ENCODE measurements at regions not wholly inside any gene's neighbourhood (a gene's known extent, or its start where the extent isn't known, plus 50 kb on each side); places are given as distances from the start of the nearest gene placed in this dataset.

DNA sequence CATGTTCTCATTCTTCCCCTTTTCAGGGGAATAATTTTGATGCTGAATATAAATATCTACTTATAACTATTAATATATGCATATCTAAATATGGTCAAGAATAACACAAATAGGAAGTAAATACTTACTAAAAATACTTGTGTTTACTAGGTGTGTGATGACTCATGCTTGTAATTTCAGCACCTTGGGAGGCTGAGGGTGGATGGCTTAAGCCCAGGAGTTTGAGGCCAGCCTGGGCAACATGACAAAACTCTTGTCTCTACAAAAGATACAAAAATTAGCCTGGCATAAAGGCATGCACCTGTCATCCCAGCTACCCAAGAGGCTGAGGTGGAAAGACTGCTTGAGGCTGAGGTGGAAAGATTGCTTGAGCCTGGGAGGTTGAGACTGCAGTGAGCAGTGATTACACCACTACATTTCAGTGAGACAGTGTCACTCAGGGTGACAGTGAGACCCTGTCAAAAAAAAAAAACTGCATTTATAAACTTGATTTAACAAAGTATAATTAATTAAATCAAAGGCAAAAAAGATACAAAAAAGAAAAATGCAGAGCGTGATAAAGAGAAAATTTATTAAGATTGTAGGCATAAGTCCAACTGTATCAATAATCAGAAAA, 703.1 kb upstream of the VRK2 start:
- DNase-seq, result no peak
- ATAC-seq, result no peak
- H3K4me1 Mint-ChIP-seq (ENCODE audit: low read depth), result no peaks in the 10 kb centered on the region
- peaks cover 47% of the 10 kb centered on the region for H3K9me3 Mint-ChIP-seq
- H3K27me3 Mint-ChIP-seq (ENCODE audit: low read depth), result no peaks in the 10 kb centered on the region
- H3K36me3 Mint-ChIP-seq (ENCODE audit: insufficient read depth), result peaks cover 2% of the 10 kb centered on the region
- H3K4me3 Mint-ChIP-seq, result no peak overlapping the region

- no peaks in the 10 kb centered on the region for H3K36me3 Mint-ChIP-seq (ENCODE audit: insufficient read depth)
- ATAC-seq (no peak), DNase-seq (no peak)
- H3K4me3 Mint-ChIP-seq, result no peak overlapping the region
- H3K9me3 Mint-ChIP-seq, result peaks cover 28% of the 10 kb centered on the region
- H3K4me1 Mint-ChIP-seq (ENCODE audit: low read depth), result no peaks in the 10 kb centered on the region
- no peaks in the 10 kb centered on the region for H3K27me3 Mint-ChIP-seq (ENCODE audit: low read depth)
Measured at GRCh38 chr2:57368190-57368589, 678.4 kb upstream of the VRK2 start.

GRCh38 chr2:57370882-57371585, 675.6 kb upstream of the VRK2 start:
- H3K27me3 Mint-ChIP-seq (ENCODE audit: low read depth), result no peaks in the 10 kb centered on the region

GRCh38 chr2:57372237-57372984, 674.2 kb upstream of the VRK2 start:
- DNase-seq (no peak), ATAC-seq (no peak)
- no peaks in the 10 kb centered on the region for H3K36me3 Mint-ChIP-seq (ENCODE audit: insufficient read depth)
- no peaks in the 10 kb centered on the region for H3K27me3 Mint-ChIP-seq (ENCODE audit: low read depth)
- H3K4me1 Mint-ChIP-seq (ENCODE audit: low read depth), result no peaks in the 10 kb centered on the region
- H3K9me3 Mint-ChIP-seq, result peaks cover 30% of the 10 kb centered on the region
- H3K4me3 Mint-ChIP-seq, result no peak overlapping the region

More at GRCh38 chr2:57370882-57371585, 675.6 kb upstream of the VRK2 start:
- ATAC-seq, result no peak
- Mint-ChIP-seq H3K36me3 (ENCODE audit: insufficient read depth) (no peaks in the 10 kb centered on the region), H3K4me3 (no peak overlapping the region), H3K4me1 (ENCODE audit: low read depth) (no peaks in the 10 kb centered on the region), H3K9me3 (peaks cover 27% of the 10 kb centered on the region)
- no peak for DNase-seq

GRCh38 chr2:57373530-57373929, 673.1 kb upstream of the VRK2 start:
- H3K9me3 Mint-ChIP-seq, result peaks cover 26% of the 10 kb centered on the region
- ATAC-seq (no peak), DNase-seq (no peak)
- H3K4me1 Mint-ChIP-seq (ENCODE audit: low read depth), result no peaks in the 10 kb centered on the region
- no peaks in the 10 kb centered on the region for H3K36me3 Mint-ChIP-seq (ENCODE audit: insufficient read depth)
- no peak overlapping the region for H3K4me3 Mint-ChIP-seq
- H3K27me3 Mint-ChIP-seq (ENCODE audit: low read depth), result no peaks in the 10 kb centered on the region

DNA sequence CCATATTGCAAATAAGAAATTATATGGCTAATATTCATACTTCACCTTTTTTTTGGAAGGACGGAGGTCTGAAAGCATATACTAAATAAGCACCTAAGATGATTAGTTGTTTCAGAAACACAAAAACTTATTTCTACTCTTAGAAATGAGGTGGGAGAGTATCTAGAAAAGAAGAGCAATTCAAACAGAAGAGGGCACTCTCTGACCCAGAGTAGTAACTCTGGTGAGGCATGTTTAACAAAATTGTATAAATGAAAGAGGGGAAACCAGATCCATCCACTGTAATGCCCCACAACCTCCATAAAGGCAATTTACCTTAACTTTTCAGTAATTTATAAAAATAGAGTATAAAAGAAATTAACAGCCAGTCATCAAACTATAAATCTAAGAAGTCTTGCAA, 669.6 kb upstream of the VRK2 start:
- ATAC-seq (no peak), DNase-seq (no peak)
- Mint-ChIP-seq H3K36me3 (ENCODE audit: insufficient read depth) (no peaks in the 10 kb centered on the region), H3K4me3 (no peak overlapping the region), H3K9me3 (peaks cover 13% of the 10 kb centered on the region), H3K27me3 (ENCODE audit: low read depth) (no peaks in the 10 kb centered on the region), H3K4me1 (ENCODE audit: low read depth) (no peaks in the 10 kb centered on the region)

GRCh38 chr2:57386305-57386704, 660.3 kb upstream of the VRK2 start:
- DNase-seq (no peak), ATAC-seq (no peak)
- H3K4me1 Mint-ChIP-seq (ENCODE audit: low read depth), result no peaks in the 10 kb centered on the region
- H3K27me3 Mint-ChIP-seq (ENCODE audit: low read depth), result no peaks in the 10 kb centered on the region
- H3K9me3 Mint-ChIP-seq, result peaks cover 45% of the 10 kb centered on the region
- no peak overlapping the region for H3K4me3 Mint-ChIP-seq
- H3K36me3 Mint-ChIP-seq (ENCODE audit: insufficient read depth), result no peaks in the 10 kb centered on the region

GRCh38 chr2:57396355-57397098, 650.1 kb upstream of the VRK2 start:
- Mint-ChIP-seq H3K36me3 (ENCODE audit: insufficient read depth) (no peaks in the 10 kb centered on the region), H3K4me3 (no peak overlapping the region), H3K27me3 (ENCODE audit: low read depth) (no peaks in the 10 kb centered on the region), H3K4me1 (ENCODE audit: low read depth) (no peaks in the 10 kb centered on the region), H3K9me3 (peaks cover 26% of the 10 kb centered on the region)
- ATAC-seq (no peak), DNase-seq (no peak)

- Mint-ChIP-seq H3K36me3 (ENCODE audit: insufficient read depth) (no peaks in the 10 kb centered on the region), H3K4me3 (no peak overlapping the region), H3K27me3 (ENCODE audit: low read depth) (no peaks in the 10 kb centered on the region), H3K9me3 (peaks cover 22% of the 10 kb centered on the region), H3K4me1 (ENCODE audit: low read depth) (no peaks in the 10 kb centered on the region)
- ATAC-seq (no peak), DNase-seq (no peak)
Measured at GRCh38 chr2:57397550-57398360, 648.9 kb upstream of the VRK2 start.

GRCh38 chr2:57399057-57399456, 647.5 kb upstream of the VRK2 start:
- ATAC-seq (no peak), DNase-seq (no peak)
- Mint-ChIP-seq H3K4me3 (no peak overlapping the region), H3K27me3 (ENCODE audit: low read depth) (no peaks in the 10 kb centered on the region), H3K36me3 (ENCODE audit: insufficient read depth) (no peaks in the 10 kb centered on the region), H3K9me3 (peaks cover 21% of the 10 kb centered on the region), H3K4me1 (ENCODE audit: low read depth) (no peaks in the 10 kb centered on the region)

GRCh38 chr2:57402096-57402495, 644.5 kb upstream of the VRK2 start:
- Mint-ChIP-seq H3K9me3 (peaks cover 11% of the 10 kb centered on the region), H3K4me3 (no peak overlapping the region), H3K36me3 (ENCODE audit: insufficient read depth) (no peaks in the 10 kb centered on the region), H3K4me1 (ENCODE audit: low read depth) (no peaks in the 10 kb centered on the region), H3K27me3 (ENCODE audit: low read depth) (no peaks in the 10 kb centered on the region)
- ATAC-seq, result no peak
- DNase-seq, result no peak

DNA sequence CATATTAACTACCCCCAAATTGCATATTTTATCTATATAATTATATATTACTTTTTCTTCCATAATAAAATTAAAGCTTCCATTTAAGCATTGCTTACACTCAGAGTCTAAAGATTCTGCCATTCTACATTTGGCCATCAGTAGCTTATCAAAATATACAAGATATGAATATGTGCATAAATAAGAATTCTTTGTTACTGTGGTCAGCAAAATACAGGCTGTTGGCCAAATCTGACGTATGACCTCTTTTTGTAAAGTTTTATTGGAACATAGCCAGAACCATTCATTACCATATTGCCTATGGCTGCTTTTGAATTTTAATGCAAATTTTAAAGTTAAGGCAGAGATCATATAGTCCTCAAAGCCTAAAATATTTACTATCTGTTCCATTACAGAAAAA, 643.9 kb upstream of the VRK2 start:
- Mint-ChIP-seq H3K4me1 (ENCODE audit: low read depth) (no peaks in the 10 kb centered on the region), H3K9me3 (peaks cover 11% of the 10 kb centered on the region), H3K27me3 (ENCODE audit: low read depth) (no peaks in the 10 kb centered on the region), H3K4me3 (no peak overlapping the region), H3K36me3 (ENCODE audit: insufficient read depth) (no peaks in the 10 kb centered on the region)
- DNase-seq (no peak), ATAC-seq (no peak)

DNA sequence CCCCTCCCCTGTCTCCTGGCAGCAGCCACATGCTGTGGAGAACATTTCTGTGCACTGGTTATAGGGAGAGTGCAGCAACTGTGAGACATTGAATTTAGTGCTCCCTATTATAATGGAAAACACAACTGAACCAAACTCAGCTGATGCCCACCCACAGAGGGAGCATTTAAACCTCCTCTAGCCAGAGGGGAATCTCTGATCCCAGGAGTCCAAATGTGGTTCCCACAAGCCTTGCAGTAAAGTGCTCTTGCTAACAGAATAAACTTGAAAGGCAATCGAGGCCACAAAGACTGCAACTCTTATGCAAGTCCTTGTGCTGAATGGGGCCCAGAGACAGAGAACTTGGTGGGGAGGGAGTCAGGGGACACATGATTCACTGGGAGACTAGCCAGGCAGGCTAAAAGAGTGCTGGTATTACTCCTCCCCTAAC, 638.8 kb upstream of the VRK2 start:
- no peak for DNase-seq
- Mint-ChIP-seq H3K9me3 (peaks cover 25% of the 10 kb centered on the region), H3K4me1 (ENCODE audit: low read depth) (no peaks in the 10 kb centered on the region), H3K27me3 (ENCODE audit: low read depth) (no peaks in the 10 kb centered on the region), H3K4me3 (no peak overlapping the region), H3K36me3 (ENCODE audit: insufficient read depth) (no peaks in the 10 kb centered on the region)
- ATAC-seq, result no peak

DNA sequence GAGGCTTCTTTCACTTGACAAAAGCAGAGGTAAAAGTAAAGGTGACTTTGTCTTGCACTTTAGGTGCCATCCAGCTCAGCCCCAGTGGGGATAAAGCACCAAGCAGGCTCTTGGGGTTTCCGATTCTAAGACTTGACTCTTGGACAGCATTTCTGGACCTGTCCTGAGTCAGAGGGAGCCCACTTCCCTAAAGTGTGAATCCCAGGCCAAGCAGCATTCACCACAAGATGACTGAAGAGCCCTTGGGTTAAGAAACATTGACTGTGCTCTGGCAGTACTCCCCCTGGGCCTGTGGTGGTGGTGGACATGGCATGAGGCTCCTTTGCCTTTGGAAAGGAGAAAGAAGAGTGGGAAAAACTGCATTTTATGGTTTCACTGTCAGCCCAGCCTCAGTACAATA, 638.0 kb upstream of the VRK2 start:
- H3K4me3 Mint-ChIP-seq, result no peak overlapping the region
- no peak for ATAC-seq
- peaks cover 26% of the 10 kb centered on the region for H3K9me3 Mint-ChIP-seq

More for the DNA sequence above, 638.0 kb upstream of the VRK2 start:
- Mint-ChIP-seq H3K27me3 (ENCODE audit: low read depth) (no peaks in the 10 kb centered on the region), H3K4me1 (ENCODE audit: low read depth) (no peaks in the 10 kb centered on the region), H3K36me3 (ENCODE audit: insufficient read depth) (no peaks in the 10 kb centered on the region)
- no peak for DNase-seq

Measured in activated T-cell treated with anti-CD3 and anti-CD28 coated beads, Interleukin-2, amount 50 U/mL, for 4 hours (primary cell).